ENCODE measurements at regions not wholly inside any gene's neighbourhood (a gene's known extent, or its start where the extent isn't known, plus 50 kb on each side); places are given as distances from the start of the nearest gene placed in this dataset.

DNA sequence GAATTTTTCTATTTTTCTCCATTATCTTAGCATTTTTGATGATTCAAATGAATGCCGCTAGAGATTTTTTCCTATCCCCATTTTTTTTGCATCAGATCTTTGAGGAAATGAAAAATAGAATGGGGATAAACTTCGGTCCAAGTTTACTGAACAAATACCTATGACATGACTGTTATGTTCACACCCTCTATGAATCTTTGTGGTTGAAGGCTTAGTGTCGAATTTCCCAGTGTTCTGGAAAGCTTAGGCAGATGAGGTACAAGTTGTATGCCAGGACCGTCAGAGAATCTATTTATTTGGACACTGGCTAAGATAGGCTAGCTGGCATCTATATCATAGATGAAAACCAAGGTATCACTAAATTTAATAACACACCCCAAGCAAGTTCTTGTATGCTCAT is 123.4 kb downstream of the SPCS3 start:
- no peak for DNase-seq

DNA sequence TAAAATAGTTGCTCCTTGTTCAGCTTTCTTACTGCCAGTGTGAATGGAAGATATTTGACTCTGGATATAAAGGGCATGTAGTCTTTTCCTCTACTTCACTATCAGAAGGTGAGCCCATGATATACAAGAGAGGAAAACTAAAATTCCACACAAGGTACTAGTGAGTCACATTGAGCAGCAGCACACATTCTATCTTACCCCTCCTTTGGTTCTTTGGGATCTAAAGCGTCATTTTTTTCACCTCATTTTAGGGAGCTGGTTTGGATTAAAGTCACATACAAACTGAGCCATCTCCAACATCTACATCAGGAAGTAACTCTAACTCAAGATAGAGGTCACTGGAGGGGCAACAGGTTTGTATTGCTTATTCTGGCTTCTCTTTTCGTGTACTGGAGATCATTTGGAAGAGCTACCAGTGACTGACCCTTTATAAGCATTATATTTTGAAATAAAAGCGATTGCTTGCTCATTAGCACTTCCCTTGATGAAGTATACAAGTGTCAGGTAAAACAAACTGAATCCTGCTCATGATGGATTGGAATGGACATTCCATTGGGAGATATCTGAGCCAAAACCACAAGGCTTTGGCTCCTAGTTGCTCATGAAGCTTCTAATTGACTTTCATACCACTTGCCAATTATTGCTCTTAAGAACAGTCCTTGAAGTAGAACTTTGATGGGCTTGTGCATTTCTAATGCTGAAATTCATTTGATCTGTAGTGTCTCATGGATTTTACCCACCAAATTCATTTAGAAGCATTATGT is 124.1 kb downstream of the SPCS3 start:
- no peak for DNase-seq

DNA sequence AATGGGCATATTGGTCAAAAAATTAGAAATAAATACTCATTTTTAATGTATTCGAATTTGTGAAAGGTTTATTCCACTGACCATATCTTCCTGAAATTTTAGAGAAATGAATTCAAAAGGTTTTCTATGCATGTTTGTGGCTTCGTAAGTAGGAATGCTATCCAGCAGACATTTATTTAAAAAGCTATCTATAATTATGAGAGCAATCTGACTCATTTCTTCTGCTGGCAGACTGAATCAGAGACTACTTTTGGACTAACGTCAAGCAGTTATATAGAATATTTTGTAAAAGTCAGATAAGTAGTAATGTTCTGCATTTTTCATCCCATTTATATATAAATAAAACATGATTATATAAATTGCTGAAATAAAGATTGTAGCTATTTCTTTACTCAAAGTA is 125.0 kb downstream of the SPCS3 start:
- no peak for DNase-seq

DNA sequence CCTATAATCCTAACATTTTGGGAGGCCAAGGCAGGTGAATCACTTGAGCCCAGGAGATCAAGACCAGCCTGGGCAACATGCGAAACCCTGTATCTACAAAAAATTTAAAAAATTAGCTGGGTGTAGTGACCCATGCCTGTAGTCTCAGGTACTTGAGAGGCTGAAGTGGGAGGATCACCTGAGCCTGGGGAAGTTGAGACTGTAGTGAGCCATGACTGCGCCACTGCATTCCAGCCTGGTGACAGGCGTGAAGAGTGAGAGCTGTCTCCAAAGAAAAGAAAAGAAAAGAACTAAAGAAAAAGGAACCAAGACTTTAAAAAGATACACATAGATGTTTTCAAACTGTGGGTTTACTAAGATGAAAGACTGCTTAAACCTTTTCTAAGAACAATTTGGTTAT is 129.0 kb downstream of the SPCS3 start:
- DNase-seq: no peak

DNA sequence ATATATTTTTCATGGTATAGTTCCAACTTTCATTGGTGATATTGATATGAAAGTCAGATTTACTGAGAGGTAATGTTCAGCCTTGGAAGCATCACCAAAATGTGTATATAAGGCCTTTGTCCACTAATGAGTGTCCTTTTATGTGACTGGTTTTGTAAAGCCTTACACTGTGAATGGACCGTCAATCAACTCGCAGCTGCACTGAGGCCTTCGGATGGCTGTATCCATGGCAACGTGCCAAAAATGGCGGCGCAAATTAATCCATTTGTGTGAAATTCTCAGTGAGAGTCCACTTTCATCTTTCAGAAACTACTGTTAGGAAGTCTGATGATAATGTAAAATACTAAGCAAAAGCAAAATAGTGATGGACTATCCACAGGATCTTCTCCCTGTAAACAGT is 131.7 kb downstream of the SPCS3 start:
- no peak for DNase-seq

DNA sequence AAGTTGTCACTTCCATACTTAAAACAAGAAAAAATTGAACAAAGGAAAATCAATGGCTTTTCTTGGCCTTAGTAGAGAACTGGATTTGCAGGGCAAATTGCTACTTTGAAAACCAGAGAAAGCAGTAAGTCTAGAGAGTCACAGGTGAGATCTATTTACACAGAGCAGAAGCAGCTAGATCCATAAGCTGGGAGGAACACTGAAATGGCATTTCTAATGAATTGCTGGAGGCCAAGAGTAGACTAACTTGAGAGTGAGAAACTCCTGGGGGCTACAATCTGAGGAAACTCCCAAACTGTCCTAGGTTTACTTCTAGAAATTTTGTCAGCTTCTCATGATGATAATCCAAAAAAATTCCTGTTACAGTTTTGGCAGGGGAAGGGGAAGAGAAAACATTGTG is 133.3 kb downstream of the SPCS3 start:
- no peak for DNase-seq

DNA sequence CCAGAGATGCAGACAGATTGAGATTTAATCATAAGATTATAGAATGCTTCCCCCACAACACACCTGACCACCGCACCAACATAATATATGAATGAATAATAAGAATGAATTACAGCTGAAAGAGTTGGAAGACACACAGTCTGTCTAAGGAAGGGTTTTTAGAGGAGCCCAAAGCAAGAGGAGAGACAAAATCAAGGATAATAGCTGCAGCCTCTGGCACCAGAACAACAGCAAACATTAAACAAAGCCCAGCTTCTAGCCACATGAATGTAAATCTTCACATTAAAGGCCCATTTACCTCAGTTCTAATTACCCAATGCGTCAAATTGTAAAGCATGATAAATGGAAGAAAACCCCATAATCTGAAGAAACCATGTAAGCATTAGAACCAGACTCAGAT is 133.9 kb downstream of the SPCS3 start:
- no peak for DNase-seq

DNA sequence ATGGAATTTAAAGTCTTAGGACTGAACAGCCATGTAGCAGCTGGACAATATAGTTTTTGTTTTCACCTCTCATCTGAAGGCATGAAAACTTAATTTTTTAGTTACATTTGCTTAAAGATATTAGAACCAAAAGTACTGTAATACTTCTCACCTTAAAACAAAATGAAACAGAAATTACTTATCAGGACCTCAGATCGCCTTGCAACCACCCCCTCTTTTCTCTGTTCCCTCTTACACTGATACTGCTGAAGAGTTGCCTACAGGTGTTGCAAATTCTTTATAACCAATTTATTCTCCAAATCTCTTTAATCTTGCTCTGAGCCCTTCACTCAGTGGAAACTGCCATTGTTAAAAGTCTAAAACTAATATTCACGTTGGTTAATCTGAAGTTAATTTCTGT is 145.0 kb downstream of the SPCS3 start:
- no peak for DNase-seq

DNA sequence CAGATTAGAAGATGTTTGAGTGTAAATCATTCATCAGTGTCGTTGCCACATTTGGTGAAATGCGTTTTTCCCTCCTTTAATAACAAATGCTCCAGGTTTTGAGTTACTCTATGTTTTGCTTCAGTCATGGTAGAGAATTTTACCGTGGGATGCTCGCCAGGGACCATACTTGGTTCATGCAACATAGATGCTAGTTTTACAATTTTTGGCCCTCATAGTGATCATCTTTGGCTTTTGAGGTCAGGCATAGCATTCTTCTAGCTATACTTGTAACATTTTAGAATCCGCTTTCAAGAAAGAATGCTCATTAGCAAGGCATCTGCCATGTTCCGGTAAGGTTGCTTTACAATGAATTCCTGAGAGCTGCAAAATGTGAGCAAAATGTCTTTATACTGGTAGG is 147.2 kb downstream of the SPCS3 start:
- DNase-seq: no peak

DNA sequence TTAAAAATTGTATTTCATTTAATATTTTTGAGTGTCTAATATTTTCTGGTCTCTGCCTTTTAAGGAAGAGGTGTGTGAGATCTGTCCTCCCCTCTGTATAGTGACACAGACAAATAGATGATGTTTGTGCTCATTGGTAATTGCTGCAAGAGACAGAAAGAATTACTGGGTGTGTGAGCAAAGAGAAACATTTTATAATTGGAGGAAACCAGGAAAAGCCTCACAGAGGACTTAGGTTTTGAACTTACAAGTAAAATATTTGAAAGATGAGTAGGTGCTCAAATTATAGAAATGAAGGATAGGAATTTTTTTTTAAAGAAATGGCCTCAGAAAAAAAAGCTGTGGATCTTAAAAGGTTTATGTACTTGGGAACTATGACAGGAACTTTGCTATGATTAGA is 149.8 kb downstream of the SPCS3 start:
- no peak for DNase-seq

DNA sequence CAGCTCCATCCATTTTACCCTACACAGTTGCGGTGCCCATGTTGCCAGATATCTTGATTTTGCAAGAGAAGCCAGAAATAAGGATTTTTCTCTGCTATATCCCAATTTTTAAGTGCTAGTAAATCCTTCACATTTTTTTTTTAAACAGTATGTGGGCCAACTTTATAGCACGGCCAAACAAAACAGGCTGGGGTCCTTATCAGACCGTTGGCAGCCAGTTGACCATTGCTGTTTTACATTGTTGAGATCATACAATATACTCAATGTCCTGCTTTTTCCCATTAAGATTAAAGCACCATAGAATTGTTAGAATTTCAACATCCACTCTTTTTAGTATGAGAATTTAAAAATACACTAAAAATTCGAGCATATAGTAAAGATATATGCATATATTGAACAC is 150.9 kb downstream of the SPCS3 start:
- DNase-seq: no peak

DNA sequence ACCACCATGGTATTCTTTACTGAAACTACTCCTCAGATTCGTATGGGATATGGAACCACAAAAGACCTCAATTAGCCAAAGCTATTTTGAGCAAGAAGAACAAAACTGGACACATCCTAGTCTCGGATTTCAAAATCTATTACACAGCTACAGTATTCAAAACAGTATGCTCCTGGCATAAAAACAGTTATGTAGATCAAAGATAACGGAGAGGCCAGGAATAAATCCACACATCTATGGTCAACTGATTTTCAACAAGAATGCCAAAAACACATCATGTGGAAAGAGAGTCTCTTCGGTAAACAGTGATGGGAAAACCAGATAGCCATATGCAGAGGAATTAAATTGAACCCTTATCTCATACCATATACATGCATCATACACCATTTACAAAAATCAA is 155.3 kb downstream of the SPCS3 start:
- no peak for DNase-seq

DNA sequence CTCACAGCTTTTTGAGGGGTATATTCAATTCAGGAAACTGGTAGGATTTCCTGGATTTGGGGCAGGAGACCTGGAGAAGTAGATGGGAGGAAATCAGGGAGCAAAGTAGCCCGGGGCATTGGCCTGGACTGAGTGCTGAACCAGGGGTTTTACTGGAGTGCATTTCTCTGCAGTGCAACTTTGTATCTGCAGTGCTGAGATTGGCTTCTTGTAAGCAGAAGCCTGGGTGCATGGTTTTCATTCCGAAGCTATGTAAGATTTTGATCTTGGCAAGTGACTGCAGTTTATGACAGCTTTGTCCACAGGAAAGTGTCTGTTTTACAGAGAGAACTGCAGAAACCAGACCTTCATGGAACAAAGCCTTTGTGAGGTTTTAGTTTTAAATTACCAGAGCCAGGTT is 158.3 kb downstream of the SPCS3 start:
- DNase-seq: no peak

DNA sequence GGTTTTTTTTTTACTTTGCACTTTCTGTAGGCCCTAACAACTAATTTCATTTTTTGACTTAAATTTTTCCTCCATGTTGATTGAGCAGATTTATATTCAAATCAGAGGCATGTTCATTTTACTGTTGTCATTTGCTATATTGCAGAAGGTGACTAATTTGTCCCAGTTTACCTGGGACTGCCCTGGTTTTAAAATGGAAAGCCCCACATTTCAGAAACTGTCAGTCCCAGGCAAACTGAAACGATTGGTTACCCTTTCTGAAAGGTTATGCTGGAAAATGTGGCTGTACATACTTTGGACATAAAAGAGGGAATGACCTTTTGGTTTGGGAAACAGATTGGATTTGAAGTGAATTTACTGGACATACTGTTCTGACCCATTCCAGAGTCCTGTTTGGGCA is 160.0 kb downstream of the SPCS3 start:
- DNase-seq: no peak

DNA sequence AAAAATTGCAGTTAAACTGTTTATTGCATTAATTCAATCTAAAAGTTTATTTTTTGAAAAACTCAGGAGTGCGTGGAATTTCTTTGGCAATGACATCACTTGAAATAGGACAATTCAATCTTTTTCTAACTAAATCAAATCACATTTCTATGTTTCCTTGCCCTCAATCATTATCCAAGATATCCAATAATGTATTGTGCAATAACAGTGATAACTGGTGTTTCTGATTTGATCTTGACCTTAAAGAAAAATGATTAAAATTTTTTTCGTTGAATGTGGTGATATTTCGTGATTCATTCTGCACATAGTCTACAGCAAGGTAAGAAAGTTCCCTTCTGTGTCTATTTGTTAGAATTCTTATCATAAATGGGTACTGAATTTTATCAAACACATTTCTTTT is 163.2 kb downstream of the SPCS3 start:
- no peak for DNase-seq

DNA sequence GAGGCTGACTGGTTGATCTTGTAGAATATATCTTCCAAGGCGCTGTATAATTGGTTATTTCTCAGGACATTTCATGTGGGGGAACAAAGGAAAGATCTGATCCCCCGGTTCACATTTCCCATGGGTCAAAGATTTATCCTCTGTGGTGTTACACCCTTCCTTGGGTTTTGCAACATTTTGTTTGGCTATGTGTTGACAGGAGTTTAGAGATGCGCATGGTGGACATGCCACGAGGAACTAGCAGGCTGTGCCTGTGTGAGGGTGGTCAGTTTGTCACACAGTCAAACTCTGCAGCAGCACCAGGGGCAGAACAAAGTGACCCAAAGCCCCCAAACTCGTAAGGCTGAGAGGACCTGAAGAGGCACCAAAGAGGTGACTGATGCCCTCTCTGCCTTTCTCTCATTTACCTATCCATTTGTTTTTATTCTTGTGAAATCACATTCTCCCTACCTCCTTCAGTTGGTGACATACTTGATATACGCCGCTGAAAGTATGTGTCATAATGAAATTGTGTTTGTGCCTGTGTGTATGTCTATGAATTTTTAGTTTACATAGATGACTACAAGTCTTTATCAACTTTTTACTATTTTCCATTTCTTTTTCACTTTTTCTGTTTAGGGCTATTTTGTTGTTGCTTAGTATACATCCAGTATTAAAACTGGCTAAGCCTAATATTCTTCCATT is 164.7 kb downstream of the SPCS3 start:
- DNase-seq: no peak

DNA sequence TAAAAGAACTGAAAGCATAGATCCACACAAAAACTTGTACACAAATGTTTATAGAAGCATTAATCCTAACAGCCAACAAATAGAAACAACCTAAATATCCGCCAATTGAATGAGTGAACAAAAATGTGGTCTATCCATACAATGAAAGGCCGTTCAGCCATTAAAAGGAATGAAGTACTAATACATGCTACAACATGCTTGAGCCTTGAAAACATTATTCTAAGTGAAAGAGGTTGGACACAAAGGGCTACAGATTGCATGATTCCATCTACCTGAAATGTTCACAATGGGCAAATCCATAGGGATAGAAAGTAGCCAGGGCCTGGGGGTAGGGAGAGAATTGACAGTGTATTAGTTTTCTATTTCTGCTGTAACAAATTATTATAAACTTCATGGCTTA is 169.2 kb downstream of the SPCS3 start:
- no peak for DNase-seq

DNA sequence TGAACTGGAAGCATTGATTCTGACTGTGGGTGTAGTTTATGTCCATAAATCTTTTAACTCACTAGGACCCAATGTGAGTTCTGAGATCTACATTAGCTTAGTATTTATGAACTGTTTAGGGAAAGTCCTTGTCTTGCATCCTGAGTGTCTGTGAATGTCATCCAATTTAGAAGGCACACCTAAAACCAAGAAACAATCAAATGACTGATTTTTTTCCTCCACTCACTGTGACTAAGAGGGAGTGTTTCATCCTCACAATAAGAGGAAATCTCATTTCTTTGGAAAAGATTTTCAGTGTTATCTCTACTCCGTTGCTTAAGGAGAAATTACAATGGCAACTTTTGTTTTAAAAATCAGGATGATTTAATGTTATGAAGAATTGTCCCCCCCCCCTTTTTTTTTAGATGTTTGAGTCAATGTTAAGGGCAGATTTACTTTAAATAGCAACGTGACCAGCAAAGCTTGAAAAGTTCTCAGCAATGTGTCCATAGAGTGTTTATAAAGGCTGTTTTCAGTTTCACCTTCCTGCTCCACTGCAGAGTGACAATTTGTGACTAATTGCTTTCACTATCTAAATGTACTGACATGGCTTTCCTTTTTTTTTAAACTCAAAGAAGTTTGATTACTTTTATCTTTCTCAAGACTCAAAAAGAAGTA is 173.0 kb downstream of the SPCS3 start:
- DNase-seq: no peak

DNA sequence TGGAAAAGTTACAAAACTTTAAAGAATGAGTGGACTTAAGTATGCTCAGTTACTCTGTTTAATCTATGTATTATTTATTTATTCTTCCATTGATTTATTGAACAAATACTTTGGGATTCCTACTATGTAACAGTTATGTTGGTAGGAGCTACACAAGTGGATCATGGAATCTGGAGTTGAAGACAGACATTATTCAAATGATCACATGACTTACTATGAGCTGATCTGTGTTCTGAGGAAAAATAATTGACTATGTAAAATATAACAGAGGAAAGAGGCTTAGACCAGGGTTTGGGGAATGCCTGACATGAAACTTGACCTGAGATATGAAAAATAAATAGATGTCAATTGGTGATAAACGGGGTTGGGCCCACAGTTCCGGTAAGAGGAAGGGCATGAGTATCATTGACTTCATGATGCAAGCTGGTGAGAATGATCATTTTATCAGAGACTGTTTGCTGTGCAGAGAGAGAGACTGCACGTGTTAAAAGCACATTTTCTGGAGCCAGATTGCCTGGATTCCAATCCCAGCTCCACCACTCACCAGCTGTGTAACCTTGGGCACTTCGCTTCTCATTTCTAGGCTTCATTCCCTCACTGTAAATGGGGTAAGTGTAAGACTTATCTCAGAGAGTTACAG is 179.0 kb downstream of the SPCS3 start:
- no peak for DNase-seq

DNA sequence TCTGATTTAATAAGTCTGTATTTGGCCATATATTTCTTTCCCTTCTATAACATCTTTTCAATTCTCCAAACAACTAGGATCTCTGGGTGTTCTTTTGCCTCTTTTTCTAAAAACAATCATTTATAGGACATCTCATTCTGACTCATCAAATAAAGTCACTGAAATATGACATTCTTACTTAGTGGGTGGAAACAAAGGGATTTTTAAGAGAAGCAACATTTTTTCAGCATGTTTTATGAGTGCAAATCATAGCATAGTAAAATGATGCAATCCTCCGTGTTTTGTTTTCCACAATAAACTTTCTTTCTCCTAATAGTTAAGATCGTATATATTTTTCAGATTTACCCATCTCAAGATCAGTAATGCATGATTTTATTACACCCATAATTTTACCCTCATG is 179.8 kb downstream of the SPCS3 start:
- DNase-seq: no peak

DNA sequence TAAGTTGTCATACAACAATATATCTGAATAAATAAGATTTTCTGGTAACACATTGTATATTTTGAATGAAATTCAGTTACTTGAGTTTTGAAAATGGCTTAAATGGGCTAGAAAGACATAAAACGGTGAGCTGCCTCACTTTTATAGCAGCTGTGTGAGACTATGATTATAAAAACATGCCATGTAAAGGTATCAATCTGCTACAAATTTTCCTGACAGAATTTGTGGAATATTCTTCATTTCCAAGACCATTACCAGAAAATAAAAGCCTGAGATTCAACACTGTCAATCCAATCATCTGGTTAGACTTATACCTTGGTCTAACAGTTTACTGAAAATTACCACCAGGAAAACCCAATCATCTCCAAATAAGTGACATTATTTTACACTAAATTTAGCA is 181.1 kb downstream of the SPCS3 start:
- no peak for DNase-seq

DNA sequence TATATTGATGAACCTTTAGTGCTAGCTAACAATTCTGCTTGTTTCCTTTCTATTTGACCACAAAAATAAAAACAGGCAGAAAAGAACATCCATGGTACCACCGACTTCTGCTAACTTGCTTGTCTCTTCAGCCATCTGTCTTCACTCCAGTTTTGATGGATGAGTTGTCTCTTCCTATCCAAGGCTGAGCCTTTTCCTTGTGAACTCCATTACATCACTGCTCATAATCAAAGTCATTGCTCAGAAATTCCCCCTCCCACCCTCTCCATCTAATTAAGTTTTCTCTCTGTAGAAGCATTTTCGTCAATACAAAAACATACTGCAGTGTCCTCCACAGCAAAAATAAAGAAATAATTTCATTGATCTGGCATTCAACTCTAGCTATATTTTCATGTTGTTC is 184.4 kb downstream of the SPCS3 start:
- no peak for DNase-seq

DNA sequence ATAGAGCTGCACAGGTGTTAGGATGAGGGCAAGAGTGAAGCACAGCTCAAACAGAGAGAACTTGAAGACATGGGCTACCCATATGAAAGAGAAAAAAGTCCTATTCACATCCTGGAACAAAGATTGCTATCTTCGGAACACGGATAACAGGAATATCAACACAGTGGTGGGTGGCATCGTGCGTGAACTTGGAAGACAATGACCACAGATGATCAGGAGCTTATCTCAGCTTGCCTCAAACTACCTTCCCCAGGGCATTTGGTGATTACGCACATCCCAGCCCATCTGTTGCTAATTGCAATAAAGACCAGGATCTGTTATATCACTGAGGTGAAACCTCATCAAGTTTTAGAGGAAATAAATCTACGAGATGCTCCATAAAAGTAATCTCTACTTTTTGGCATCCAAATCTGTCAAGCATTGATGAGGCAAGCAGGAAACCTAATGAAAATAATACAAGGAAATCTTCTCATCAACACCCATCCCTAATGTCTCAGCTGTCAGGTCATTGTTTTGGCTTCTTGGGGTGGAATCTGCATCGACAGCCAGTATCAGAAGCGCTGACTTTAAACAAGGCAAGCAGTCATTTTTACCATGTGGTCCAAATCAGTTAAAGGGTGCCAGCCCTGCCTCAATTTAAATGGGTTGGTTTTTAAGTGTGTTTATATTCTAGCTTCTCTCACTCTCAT is 188.2 kb downstream of the SPCS3 start:
- DNase-seq: no peak

Data from hindlimb muscle (tissue), 1 donor.